GM23248 (cell line): ENCODE measurements at regions not wholly inside any gene's neighbourhood (a gene's known extent, or its start where the extent isn't known, plus 50 kb on each side); places are given as distances from the start of the nearest gene placed in this dataset.

Experiments
- EZH2 ChIP-seq: fragments of 200-600 bp; sonication (generic); IDR thresholded peaks from 2 replicates; pipeline ENCODE4 v1.6.1; 2018; ENCODE audit warnings: antibody characterized with exemption, mild to moderate bottlenecking; ENCODE audit not compliant: insufficient read depth, poor library complexity, severe bottlenecking
- EZH2phosphoT487 ChIP-seq: fragments of 200-600 bp; sonication (generic); IDR thresholded peaks from 2 replicates; pipeline ENCODE4 v1.6.1; 2018; ENCODE audit warnings: antibody characterized with exemption, moderate library complexity, mild to moderate bottlenecking, low read depth; ENCODE audit not compliant: insufficient read depth

GRCh38 chr11:87724358-87724757 is 450.9 kb downstream of the RAB38 start:
- no peak for TF ChIP-seq EZH2
- TF ChIP-seq EZH2phosphoT487: no peak
